GM19467 (cell line): ENCODE measurements at regions not wholly inside any gene's neighbourhood (a gene's known extent, or its start where the extent isn't known, plus 50 kb on each side); places are given as distances from the start of the nearest gene placed in this dataset.

Experiments
- ATAC-seq: cut with Tn5 transposase; IDR thresholded peaks from one replicate; pipeline ENCODE4 v1.9.1; 2021; ENCODE audit warnings: mild to moderate bottlenecking, moderate library complexity; ENCODE audit not compliant: unreplicated experiment

- ATAC-seq: no peak
Measured at GRCh38 chr4:83865417-83866150, 329.7 kb downstream of the GPAT3 start.

GRCh38 chr4:83864097-83864817, 328.3 kb downstream of the GPAT3 start:
- ATAC-seq: no peak

GRCh38 chr4:83862471-83862870, 326.6 kb downstream of the GPAT3 start:
- ATAC-seq: no peak

GRCh38 chr4:83860200-83860599, 324.3 kb downstream of the GPAT3 start:
- ATAC-seq: no peak

GRCh38 chr4:83858131-83858530, 322.2 kb downstream of the GPAT3 start:
- no peak for ATAC-seq

- ATAC-seq: no peak
Measured at GRCh38 chr4:83855044-83855443, 319.1 kb downstream of the GPAT3 start.

GRCh38 chr4:83852085-83852451, 316.2 kb downstream of the GPAT3 start:
- no peak for ATAC-seq

- no peak for ATAC-seq
Measured at GRCh38 chr4:83851261-83852084, 315.6 kb downstream of the GPAT3 start.

GRCh38 chr4:83850435-83850834, 314.5 kb downstream of the GPAT3 start:
- no peak for ATAC-seq

GRCh38 chr4:83846193-83846830, 310.4 kb downstream of the GPAT3 start:
- ATAC-seq: no peak

GRCh38 chr4:83839615-83840014, 303.7 kb downstream of the GPAT3 start:
- no peak for ATAC-seq

GRCh38 chr4:83837614-83838308, 301.9 kb downstream of the GPAT3 start:
- ATAC-seq: no peak

- no peak for ATAC-seq
Measured at GRCh38 chr4:83833920-83834319, 298.0 kb downstream of the GPAT3 start.

GRCh38 chr4:83832110-83832825, 296.4 kb downstream of the GPAT3 start:
- no peak for ATAC-seq

- no peak for ATAC-seq
Measured at GRCh38 chr4:83831588-83831987, 295.7 kb downstream of the GPAT3 start.

- no peak for ATAC-seq
Measured at GRCh38 chr4:83830138-83830888, 294.4 kb downstream of the GPAT3 start.

GRCh38 chr4:83828601-83829000, 292.7 kb downstream of the GPAT3 start:
- ATAC-seq: no peak

- no peak for ATAC-seq
Measured at GRCh38 chr4:83821493-83821892, 285.6 kb downstream of the GPAT3 start.

GRCh38 chr4:83819582-83819981, 283.7 kb downstream of the GPAT3 start:
- no peak for ATAC-seq
